ENCODE measurements at regions not wholly inside any gene's neighbourhood (a gene's known extent, or its start where the extent isn't known, plus 50 kb on each side); places are given as distances from the start of the nearest gene placed in this dataset.

DNA sequence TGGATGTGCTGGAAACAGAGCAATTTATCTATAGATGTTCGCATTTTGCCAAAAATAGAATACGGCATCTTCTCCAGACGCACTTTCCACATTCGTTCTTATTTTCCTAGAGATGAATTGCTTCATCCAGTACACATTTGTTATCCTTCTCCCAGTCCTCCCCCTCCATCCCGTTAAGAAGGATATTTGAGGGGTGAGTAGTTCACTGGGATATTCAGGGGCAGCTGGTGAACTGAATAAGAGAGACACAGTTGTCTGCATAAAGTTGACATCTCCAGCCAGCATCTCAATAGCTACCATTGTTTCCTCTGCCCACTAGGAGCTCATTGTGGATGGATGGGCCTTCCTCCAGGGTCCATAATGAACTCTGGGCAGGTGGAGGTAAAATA is 456.8 kb upstream of the NRP1 start:
- TF ChIP-seq TCF12 (IDR thresholded peaks at IDR 0.05; ENCODE audit: low read depth, low read length): no peak
- no peak for TF ChIP-seq BCL11A (IDR thresholded peaks at IDR 0.05; ENCODE audit: low read depth in 2 of 2, low read length in 2 of 2)
- no peak for TF ChIP-seq CBX5 (IDR thresholded peaks at IDR 0.05; ENCODE audit: low read depth, low read length)
- no peak for TF ChIP-seq POLR2A (IDR thresholded peaks at IDR 0.05; ENCODE audit: control extremely low read depth in 1 of 2, low read depth in 2 of 2, low read length in 2 of 2)
- no peak for TF ChIP-seq SRF (IDR thresholded peaks at IDR 0.05; ENCODE audit: low read depth, low read length)
- TF ChIP-seq POU5F1 (IDR thresholded peaks at IDR 0.05; ENCODE audit: low read depth, low read length): no peak
- TF ChIP-seq ASH2L (IDR thresholded peaks at IDR 0.05; ENCODE audit: low read length): no peak
- TF ChIP-seq BACH1 (IDR thresholded peaks at IDR 0.05; ENCODE audit: low read length): no peak
- TF ChIP-seq TEAD4 (IDR thresholded peaks at IDR 0.05; ENCODE audit: low read depth, low read length): no peak
- no peak for TF ChIP-seq YY1 (IDR thresholded peaks at IDR 0.05; ENCODE audit: low read depth, low read length)
- no peak for TF ChIP-seq HDAC6 (IDR thresholded peaks at IDR 0.05; ENCODE audit: low read depth, low read length)
- 86% methylated on average over 5 of the region's 5 CpGs; no CpG with 5 or more reads in 1 of the 2 experiments for WGBS, 2 experiments (ENCODE audit: extremely low coverage in 1 of 2, insufficient coverage in 1 of 2, insufficient read length in 1 of 2, insufficient replicate concordance in 2 of 2, low coverage in 1 of 2, low lambda C conversion rate in 2 of 2, missing lambda C conversion rate in 1 of 2)
- Histone ChIP-seq H2BK12ac (ENCODE audit: low read depth, low read length) (peak overlapping the region; percentile 22; the same call in 1 of the 2 replicates), H3K56ac (replicated peaks; ENCODE audit: insufficient read length, low read depth, low read length) (no peak overlapping the region), H3K4me2 (ENCODE audit: insufficient read depth in 1 of 2, low read depth in 2 of 2, low read length in 2 of 2) (no peak overlapping the region), H2AFZ (ENCODE audit: low read length) (no peak overlapping the region), H3K27me3 (replicated peaks in 1 of 4; ENCODE audit: control insufficient read depth in 3 of 4, extremely low read depth in 1 of 4, insufficient read depth in 3 of 4, low read length in 3 of 4) (no peaks in the 10 kb centered on the region; a peak in 1 of 7 replicates), H3K4me1 (replicated peaks in 1 of 4; ENCODE audit: control insufficient read depth in 3 of 4, insufficient read depth in 4 of 4, low read length in 3 of 4) (peaks cover 0 to 12% (median 9%) of the 10 kb centered on the region in 4 experiments; a peak in 4 of 7 replicates), H2BK120ac (replicated peaks; ENCODE audit: low read depth, low read length) (no peak overlapping the region), H3K9me3 (ENCODE audit: insufficient read depth in 2 of 2, low read depth in 1 of 2, low read length in 1 of 2) (no peaks in the 10 kb centered on the region), H4K8ac (ENCODE audit: extremely low read depth, insufficient read depth, low read length) (no peak overlapping the region), H2BK15ac (ENCODE audit: low read length) (no peak overlapping the region), H3K36me3 (ENCODE audit: control insufficient read depth in 2 of 4, insufficient read depth in 4 of 4, low read length in 3 of 4) (no peaks in the 10 kb centered on the region), H3K18ac (ENCODE audit: extremely low read depth, low read length) (no peak overlapping the region), H4K20me1 (replicated peaks in 1 of 2; ENCODE audit: control insufficient read depth in 1 of 2, insufficient read depth in 2 of 2, low read length in 2 of 2) (no peaks in the 10 kb centered on the region), H3K79me1 (ENCODE audit: low read depth, low read length) (no peaks in the 10 kb centered on the region), H3K4ac (replicated peaks; ENCODE audit: insufficient read length, low read depth, low read length) (no peak overlapping the region), H2BK20ac (ENCODE audit: low read length) (no peak overlapping the region), H2BK5ac (ENCODE audit: low read depth, low read length) (no peak overlapping the region), H3K79me2 (ENCODE audit: control insufficient read depth in 1 of 2, insufficient read depth in 2 of 2, low read length in 2 of 2) (no peaks in the 10 kb centered on the region), H2AK5ac (ENCODE audit: low read depth, low read length) (no peak overlapping the region), H3K9ac (replicated peaks in 1 of 4; ENCODE audit: extremely low read depth in 1 of 4, low read depth in 3 of 4, low read length in 3 of 4) (no peak overlapping the region), H3K14ac (ENCODE audit: insufficient read length) (no peak overlapping the region), H3K23me2 (ENCODE audit: low read depth, low read length) (no peaks in the 10 kb centered on the region), H3K23ac (ENCODE audit: insufficient read length) (no peak overlapping the region), H4K5ac (ENCODE audit: insufficient read length, low read depth, low read length) (no peak overlapping the region), H3K27ac (ENCODE audit: low read depth, low read length) (no peak overlapping the region), H4K91ac (replicated peaks; ENCODE audit: insufficient read length, low read length) (no peak overlapping the region), H3K4me3 (ENCODE audit: extremely low read depth in 1 of 4, insufficient read depth in 2 of 4, low read depth in 3 of 4, low read length in 4 of 4) (no peak overlapping the region)
- DNase-seq (ENCODE audit: low read depth in 1 of 2, low spot score in 2 of 2) (no peak), FAIRE-seq (no peak)
- CTCF ChIA-PET (ENCODE audit: partially characterized antibody): interaction anchor here (0.9 kb wide), 1 partner anchor 15 kb away, joined by 3 read pairs; no protein-coding TSS in a partner anchor
- POLR2A ChIA-PET (ENCODE audit: partially characterized antibody): no interaction called here

Data from H1 (cell line).